ENCODE measurements at regions not wholly inside any gene's neighbourhood (a gene's known extent, or its start where the extent isn't known, plus 50 kb on each side); places are given as distances from the start of the nearest gene placed in this dataset.

GRCh38 chr1:56356376-56356990, 222.9 kb downstream of the PLPP3 start:
- no peak for DNase-seq
- Histone ChIP-seq H3K56ac (ENCODE audit: insufficient read length, low read depth, low read length) (no peak overlapping the region), H4K8ac (replicated peaks; ENCODE audit: insufficient read length, low read depth, low read length) (no peak overlapping the region), H4K91ac (ENCODE audit: insufficient read length, low read depth, low read length) (no peak overlapping the region), H3K79me1 (ENCODE audit: insufficient read depth, low read depth, low read length, poor library complexity, severe bottlenecking) (no peaks in the 10 kb centered on the region), H4K5ac (ENCODE audit: insufficient read length, low read depth, low read length) (no peak overlapping the region), H2BK5ac (ENCODE audit: insufficient read length, low read length) (no peak overlapping the region), H2BK20ac (ENCODE audit: low read depth, low read length, poor library complexity, severe bottlenecking) (no peak overlapping the region), H2BK12ac (ENCODE audit: insufficient read length, low read depth, low read length) (no peak overlapping the region), H3K4me2 (ENCODE audit: insufficient read depth, insufficient read length, low read length) (no peak overlapping the region), H3K18ac (ENCODE audit: insufficient read length, low read depth, low read length) (no peak overlapping the region), H3K9ac (ENCODE audit: extremely low read depth, insufficient read length, low read length) (no peak overlapping the region), H2AFZ (ENCODE audit: low read length) (no peak overlapping the region), H3K23me2 (ENCODE audit: insufficient read length, low read depth, low read length, poor library complexity, severe bottlenecking) (no peaks in the 10 kb centered on the region), H2BK120ac (ENCODE audit: low read depth, low read length, poor library complexity, severe bottlenecking) (no peak overlapping the region), H2AK5ac (ENCODE audit: insufficient read length, low read length) (no peak overlapping the region), H4K20me1 (ENCODE audit: control insufficient read depth, insufficient read depth, insufficient read length) (no peaks in the 10 kb centered on the region), H2BK15ac (ENCODE audit: low read depth, low read length) (no peak overlapping the region), H3K23ac (ENCODE audit: insufficient read length, low read depth, low read length) (no peak overlapping the region), H3K9me3 (ENCODE audit: control insufficient read depth, low read depth, low read length) (no peaks in the 10 kb centered on the region), H3K27me3 (ENCODE audit: insufficient read depth, low read length) (no peaks in the 10 kb centered on the region), H3T11ph (ENCODE audit: low read length) (no peak overlapping the region), H3K27ac (ENCODE audit: insufficient read length, low read depth, low read length) (no peak overlapping the region), H3K14ac (ENCODE audit: insufficient read depth, low read length) (no peak overlapping the region), H3K4ac (ENCODE audit: low read depth, low read length) (no peak overlapping the region), H3K79me2 (ENCODE audit: insufficient read depth, low read length) (no peaks in the 10 kb centered on the region), H3K4me1 (ENCODE audit: insufficient read depth, low read length) (no peaks in the 10 kb centered on the region)
- H3K36me3 Mint-ChIP-seq (ENCODE audit: insufficient read depth in 1 of 3, low read depth in 3 of 3): no peaks in the 10 kb centered on the region
- no peaks in the 10 kb centered on the region for H3K27me3 Mint-ChIP-seq (ENCODE audit: low read depth)
- H3K9me3 Mint-ChIP-seq: no peaks in the 10 kb centered on the region
- no CpG with 5 or more reads among the region's 11 CpGs for WGBS (ENCODE audit: extremely low coverage, insufficient read length, low lambda C conversion rate)
- H3K4me3 Mint-ChIP-seq: no peak overlapping the region
- peaks cover 3 to 7% of the 10 kb centered on the region in 2 experiments; a peak in 3 of 4 replicates for H3K4me1 Mint-ChIP-seq
- no peak overlapping the region for H3K27ac Mint-ChIP-seq
- TF ChIP-seq, protein P1, sequence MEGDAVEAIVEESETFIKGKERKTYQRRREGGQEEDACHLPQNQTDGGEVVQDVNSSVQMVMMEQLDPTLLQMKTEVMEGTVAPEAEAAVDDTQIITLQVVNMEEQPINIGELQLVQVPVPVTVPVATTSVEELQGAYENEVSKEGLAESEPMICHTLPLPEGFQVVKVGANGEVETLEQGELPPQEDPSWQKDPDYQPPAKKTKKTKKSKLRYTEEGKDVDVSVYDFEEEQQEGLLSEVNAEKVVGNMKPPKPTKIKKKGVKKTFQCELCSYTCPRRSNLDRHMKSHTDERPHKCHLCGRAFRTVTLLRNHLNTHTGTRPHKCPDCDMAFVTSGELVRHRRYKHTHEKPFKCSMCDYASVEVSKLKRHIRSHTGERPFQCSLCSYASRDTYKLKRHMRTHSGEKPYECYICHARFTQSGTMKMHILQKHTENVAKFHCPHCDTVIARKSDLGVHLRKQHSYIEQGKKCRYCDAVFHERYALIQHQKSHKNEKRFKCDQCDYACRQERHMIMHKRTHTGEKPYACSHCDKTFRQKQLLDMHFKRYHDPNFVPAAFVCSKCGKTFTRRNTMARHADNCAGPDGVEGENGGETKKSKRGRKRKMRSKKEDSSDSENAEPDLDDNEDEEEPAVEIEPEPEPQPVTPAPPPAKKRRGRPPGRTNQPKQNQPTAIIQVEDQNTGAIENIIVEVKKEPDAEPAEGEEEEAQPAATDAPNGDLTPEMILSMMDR (conservative IDR thresholded peaks at IDR 0.05): no peak

All from H9 (cell line).